ENCODE measurements at regions not wholly inside any gene's neighbourhood (a gene's known extent, or its start where the extent isn't known, plus 50 kb on each side); places are given as distances from the start of the nearest gene placed in this dataset.

DNA sequence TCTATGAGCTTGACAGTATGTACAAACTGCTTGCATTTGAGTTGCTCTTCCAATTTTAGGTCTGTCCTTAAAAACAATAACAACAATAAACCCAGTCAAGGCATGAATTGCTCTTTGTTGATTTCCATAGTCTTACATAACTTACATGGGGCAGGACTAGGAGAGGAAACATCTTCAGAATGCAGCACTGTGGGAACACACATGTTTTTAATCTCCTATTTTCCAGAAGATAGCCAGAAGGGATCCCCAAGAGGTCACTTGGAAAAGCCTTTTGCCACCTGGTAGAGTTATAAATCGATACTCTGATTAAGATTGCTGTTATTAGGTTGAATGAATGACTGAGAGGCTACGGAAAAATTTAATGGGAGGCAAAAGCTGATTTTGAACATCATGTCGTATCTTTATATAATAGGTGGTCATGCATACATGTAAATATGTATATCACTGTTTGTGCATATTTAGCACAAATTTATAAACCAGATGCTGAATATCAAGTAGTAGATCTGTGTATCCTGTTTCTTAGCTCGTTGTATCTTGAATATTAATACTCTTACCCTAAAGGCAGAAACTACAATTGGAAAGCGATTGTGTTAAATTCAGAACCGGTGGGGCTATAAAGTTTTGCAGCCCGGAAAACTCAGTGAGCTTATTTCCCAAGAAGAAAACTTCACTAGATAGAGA lies 479.4 kb upstream of the TCF4 start:
- POLR2A ChIA-PET = no interaction called here
- TF ChIP-seq, protein P1, sequence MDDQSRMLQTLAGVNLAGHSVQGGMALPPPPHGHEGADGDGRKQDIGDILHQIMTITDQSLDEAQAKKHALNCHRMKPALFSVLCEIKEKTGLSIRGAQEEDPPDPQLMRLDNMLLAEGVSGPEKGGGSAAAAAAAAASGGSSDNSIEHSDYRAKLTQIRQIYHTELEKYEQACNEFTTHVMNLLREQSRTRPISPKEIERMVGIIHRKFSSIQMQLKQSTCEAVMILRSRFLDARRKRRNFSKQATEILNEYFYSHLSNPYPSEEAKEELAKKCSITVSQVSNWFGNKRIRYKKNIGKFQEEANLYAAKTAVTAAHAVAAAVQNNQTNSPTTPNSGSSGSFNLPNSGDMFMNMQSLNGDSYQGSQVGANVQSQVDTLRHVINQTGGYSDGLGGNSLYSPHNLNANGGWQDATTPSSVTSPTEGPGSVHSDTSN (IDR thresholded peaks at IDR 0.05; ENCODE audit: insufficient replicate concordance, low read depth, low read length) = no peak
- no peak for TF ChIP-seq NR2C1 (IDR thresholded peaks at IDR 0.05)
- TF ChIP-seq SIN3A (IDR thresholded peaks at IDR 0.05; ENCODE audit: low read depth, low read length) = no peak
- no peak for TF ChIP-seq KLF5 (IDR thresholded peaks at IDR 0.05; ENCODE audit: partially characterized antibody)
- TF ChIP-seq CBX5 (IDR thresholded peaks at IDR 0.05; ENCODE audit: low read depth) = no peak
- no peak for TF ChIP-seq EED (IDR thresholded peaks at IDR 0.05; ENCODE audit: low read depth)
- no peak for TF ChIP-seq NFXL1 (IDR thresholded peaks at IDR 0.05; ENCODE audit: borderline replicate concordance)
- TF ChIP-seq MYB (IDR thresholded peaks at IDR 0.05; ENCODE audit: borderline replicate concordance, low read depth, low read length) = no peak
- RAD21 ChIA-PET (ENCODE audit: unreplicated experiment) = no interaction called here
- ATAC-seq (no peak), FAIRE-seq (no peak), DNase-seq (ENCODE audit: low read depth, low spot score) (no peak)
- BruUV-seq (replicated peaks) = no TSS peak
- Histone ChIP-seq H2AFZ (ENCODE audit: control insufficient read depth, low read depth, low read length) (no peak overlapping the region), H3K4me1 (ENCODE audit: control insufficient read depth, insufficient read depth, low read length) (no peaks in the 10 kb centered on the region), H3K36me3 (ENCODE audit: control insufficient read depth in 2 of 2, insufficient read depth in 2 of 2, low read length in 1 of 2) (no peaks in the 10 kb centered on the region), H3K4me3 (no peak overlapping the region), H3K27me3 (replicated peaks in 1 of 2; ENCODE audit: control insufficient read depth in 2 of 2, insufficient read depth in 2 of 2, low read length in 1 of 2) (no peaks in the 10 kb centered on the region), H3K79me2 (ENCODE audit: control insufficient read depth, insufficient read depth, low read length) (no peaks in the 10 kb centered on the region), H4K20me1 (ENCODE audit: control insufficient read depth, insufficient read depth) (no peaks in the 10 kb centered on the region), H3K4me2 (ENCODE audit: control insufficient read depth, insufficient read depth) (no peak overlapping the region), H3K9me3 (replicated peaks; ENCODE audit: control insufficient read depth, insufficient read depth, low read length) (no peaks in the 10 kb centered on the region), H3K9ac (ENCODE audit: control insufficient read depth, insufficient read depth, low read length) (no peak overlapping the region), H3K27ac (ENCODE audit: control insufficient read depth, insufficient read depth) (no peak overlapping the region)
- CTCF ChIA-PET = interaction anchor here (1.2 kb wide), 1 partner anchor 247 kb away, joined by 3 read pairs; no protein-coding TSS in a partner anchor
- 33% methylated on average over 7 of the region's 7 CpGs for WGBS (ENCODE audit: insufficient coverage, insufficient replicate concordance, low lambda C conversion rate, missing lambda C conversion rate)
- SMC1A ChIA-PET (ENCODE audit: uncharacterized antibody, unreplicated experiment) = interaction anchor here (0.7 kb wide), 1 partner anchor 957 kb away, joined by 3 read pairs; no protein-coding TSS in a partner anchor
- intact Hi-C loops (cut with micrococcal nuclease; ENCODE audit: unreplicated experiment) (no loop called here), in situ Hi-C loops (cut with MboI) (no loop called here)
